Endothelial cell of umbilical vein (primary cell): ENCODE measurements at regions not wholly inside any gene's neighbourhood (a gene's known extent, or its start where the extent isn't known, plus 50 kb on each side); places are given as distances from the start of the nearest gene placed in this dataset.

Experiments
- BruUV-seq: library from RNA; stranded (reverse); fragments of 400-500 nt; replicated peaks from 2 replicates; lab custom pipeline; 2021; lab: Mats Ljungman, UMichigan
- CTCF ChIA-PET: fragments of 300-600, 350-600 bp; sonication (Branson Sonifier 250); formaldehyde crosslinking; loops from one replicate; lab custom pipeline; 2021; ENCODE audit warnings: antibody characterized with exemption, inconsistent platforms; lab: Charles Lee
- POLR2A ChIA-PET: fragments of 300-600, 350-600 bp; sonication (Branson Sonifier 250); formaldehyde crosslinking; loops from one replicate; lab custom pipeline; 2021; ENCODE audit warnings: antibody characterized with exemption, inconsistent platforms; lab: Charles Lee
- DNase-seq: peaks from one replicate; pipeline ENCODE4 v3.0.0-alpha.2; 2011; ENCODE audit warnings: low read depth, low spot score
- FAIRE-seq: peaks from 2 replicates; lab custom pipeline; 2011; peaks lifted over from hg19 to GRCh38; lab: Jason Lieb, UNC
- H2AFZ ChIP-seq: 2 replicates; pipeline ENCODE4 v1.6.0; 2012; ENCODE audit warnings: low read depth, low read length, control low read depth, inconsistent platforms
- H3K27ac ChIP-seq: 2 replicates; pipeline ENCODE4 v1.5.1; 2011; ENCODE audit warnings: low read depth, mild to moderate bottlenecking, control low read depth, low read length, moderate library complexity; ENCODE audit not compliant: insufficient read depth
- H3K27me3 ChIP-seq, 2 experiments: 2 replicates each; pipeline versions ENCODE4 v1.6.0 to v1.6.1; 2011; ENCODE audit warnings: low read length in 2 of 2, mixed read lengths in 1 of 2; ENCODE audit not compliant: control insufficient read depth in 2 of 2, insufficient read depth in 2 of 2
- H3K36me3 ChIP-seq, 2 experiments: 2 replicates in 1 of 2; 3 replicates in 1 of 2; pipeline ENCODE4 v1.5.1; 2011; ENCODE audit warnings: low read length in 2 of 2, mild to moderate bottlenecking in 1 of 2, moderate library complexity in 1 of 2; ENCODE audit not compliant: control insufficient read depth in 2 of 2, insufficient read depth in 2 of 2; ENCODE audit errors: extremely low read depth in 1 of 2
- H3K4me1 ChIP-seq: 3 replicates; pipeline ENCODE4 v1.5.1; 2011; ENCODE audit warnings: mild to moderate bottlenecking, low read length; ENCODE audit not compliant: control insufficient read depth, insufficient read depth; ENCODE audit errors: extremely low read depth
- H3K4me2 ChIP-seq: 2 replicates; pipeline ENCODE4 v1.6.1; 2011; ENCODE audit warnings: low read length, control low read depth, mixed read lengths; ENCODE audit not compliant: insufficient read depth
- H3K4me3 ChIP-seq, 3 experiments: fragments of 200-600 bp in 1 of 3; sonication (generic), shearing (Covaris generic) in 1 of 3; replicated peaks in 1 of 3; 2 replicates each; pipeline ENCODE4 v1.5.1; 2011 to 2016; ENCODE audit warnings: control low read depth in 3 of 3, low read length in 3 of 3, mild to moderate bottlenecking in 2 of 3, inconsistent platforms in 1 of 3, low read depth in 1 of 3, moderate library complexity in 1 of 3; ENCODE audit not compliant: insufficient read depth in 1 of 3
- H3K79me2 ChIP-seq: 2 replicates; pipeline ENCODE4 v1.6.0; 2012; ENCODE audit warnings: low read length, inconsistent platforms; ENCODE audit not compliant: control insufficient read depth, insufficient read depth
- H3K9ac ChIP-seq: replicated peaks from 2 replicates; pipeline ENCODE3; 2011; ENCODE audit warnings: low read length, control low read depth; ENCODE audit not compliant: insufficient read depth; ENCODE audit errors: extremely low read depth
- H3K9me1 ChIP-seq: replicated peaks from 3 replicates; pipeline ENCODE4 v1.6.0; 2011; ENCODE audit warnings: mild to moderate bottlenecking, low read length; ENCODE audit not compliant: control insufficient read depth, insufficient read depth; ENCODE audit errors: extremely low read depth
- H3K9me3 ChIP-seq: replicated peaks from 2 replicates; pipeline ENCODE4 v1.5.1; 2012; ENCODE audit warnings: low read length, inconsistent platforms; ENCODE audit not compliant: control insufficient read depth, insufficient read depth
- H4K20me1 ChIP-seq: replicated peaks from 2 replicates; pipeline ENCODE3; 2011; ENCODE audit warnings: mild to moderate bottlenecking, low read length; ENCODE audit not compliant: control insufficient read depth, insufficient read depth; ENCODE audit errors: extremely low read depth
- EZH2 ChIP-seq: IDR thresholded peaks from 2 replicates; pipeline ENCODE4 v1.6.1; 2012; ENCODE audit warnings: borderline replicate concordance, low read depth, mild to moderate bottlenecking, moderate library complexity, low read length, inconsistent platforms; ENCODE audit not compliant: severe bottlenecking
- FOS ChIP-seq: IDR thresholded peaks from 2 replicates; pipeline ENCODE4 v1.6.1; 2011; ENCODE audit warnings: mild to moderate bottlenecking, low read length, moderate library complexity, borderline replicate concordance; ENCODE audit not compliant: insufficient read depth
- GATA2 ChIP-seq: IDR thresholded peaks from 2 replicates; pipeline ENCODE4 v1.7.0; 2011; ENCODE audit warnings: low read depth, mild to moderate bottlenecking, moderate library complexity, mixed read lengths, low read length; ENCODE audit not compliant: insufficient read length, insufficient read depth
- JUN ChIP-seq: IDR thresholded peaks from 2 replicates; pipeline ENCODE4 v1.6.1; 2011; ENCODE audit warnings: borderline replicate concordance, low read depth; ENCODE audit not compliant: insufficient read length, insufficient read depth
- MAX ChIP-seq: IDR thresholded peaks from 2 replicates; pipeline ENCODE4 v1.6.1; 2011; ENCODE audit not compliant: insufficient read depth, insufficient read length
- MYC ChIP-seq: IDR thresholded peaks from one replicate; pipeline ENCODE4 v1.6.1; 2011; ENCODE audit warnings: mild to moderate bottlenecking, low read depth, low read length
- POLR2A ChIP-seq: IDR thresholded peaks from 2 replicates; pipeline ENCODE4 v1.6.1; 2012; ENCODE audit warnings: low read depth, mild to moderate bottlenecking, control low read depth, low read length
- POLR2AphosphoS5 ChIP-seq: IDR thresholded peaks from 2 replicates; pipeline ENCODE4 v1.6.1; 2012; ENCODE audit warnings: low read depth, mild to moderate bottlenecking, control low read depth, low read length, moderate library complexity; ENCODE audit not compliant: insufficient read depth
- dilution Hi-C: fragments of 300-500 bp; cut with MboI; formaldehyde crosslinking; loops from one replicate; pipeline ENCODE4 v1.15.0; 2019; ENCODE audit warnings: low sequenced_read_pairs; ENCODE audit not compliant: extremely low pct_ligation_motif_present
- intact Hi-C: fragments of 100-400 bp; cut with micrococcal nuclease; formaldehyde crosslinking; loops from one replicate; pipeline ENCODE4 v1.10.0; 2022
- TF ChIP-seq, protein P1 (sequence below), 2 donors: IDR thresholded peaks; 1 replicate in 1 of 2; 2 replicates in 1 of 2; pipeline ENCODE4 v1.5.1; 2011; ENCODE audit warnings: low read length in 2 of 2, mild to moderate bottlenecking in 2 of 2, moderate library complexity in 2 of 2, control low read depth in 1 of 2, inconsistent platforms in 1 of 2, low read depth in 1 of 2; ENCODE audit not compliant: insufficient read depth in 1 of 2; ENCODE audit errors: extremely low read depth in 1 of 2

- TF ChIP-seq POLR2A = no peak
- no peak for TF ChIP-seq POLR2AphosphoS5
- TF ChIP-seq JUN = no peak
- no peak for TF ChIP-seq MAX
- TF ChIP-seq MYC = no peak
- TF ChIP-seq, protein P1, sequence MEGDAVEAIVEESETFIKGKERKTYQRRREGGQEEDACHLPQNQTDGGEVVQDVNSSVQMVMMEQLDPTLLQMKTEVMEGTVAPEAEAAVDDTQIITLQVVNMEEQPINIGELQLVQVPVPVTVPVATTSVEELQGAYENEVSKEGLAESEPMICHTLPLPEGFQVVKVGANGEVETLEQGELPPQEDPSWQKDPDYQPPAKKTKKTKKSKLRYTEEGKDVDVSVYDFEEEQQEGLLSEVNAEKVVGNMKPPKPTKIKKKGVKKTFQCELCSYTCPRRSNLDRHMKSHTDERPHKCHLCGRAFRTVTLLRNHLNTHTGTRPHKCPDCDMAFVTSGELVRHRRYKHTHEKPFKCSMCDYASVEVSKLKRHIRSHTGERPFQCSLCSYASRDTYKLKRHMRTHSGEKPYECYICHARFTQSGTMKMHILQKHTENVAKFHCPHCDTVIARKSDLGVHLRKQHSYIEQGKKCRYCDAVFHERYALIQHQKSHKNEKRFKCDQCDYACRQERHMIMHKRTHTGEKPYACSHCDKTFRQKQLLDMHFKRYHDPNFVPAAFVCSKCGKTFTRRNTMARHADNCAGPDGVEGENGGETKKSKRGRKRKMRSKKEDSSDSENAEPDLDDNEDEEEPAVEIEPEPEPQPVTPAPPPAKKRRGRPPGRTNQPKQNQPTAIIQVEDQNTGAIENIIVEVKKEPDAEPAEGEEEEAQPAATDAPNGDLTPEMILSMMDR (IDR thresholded peaks at IDR 0.05; ENCODE audit: extremely low read depth in 1 of 2, insufficient read depth in 1 of 2, low read depth in 1 of 2, low read length in 2 of 2) = no peak
- TF ChIP-seq EZH2 = no peak
- TF ChIP-seq FOS = no peak
- no peak for TF ChIP-seq GATA2
- dilution Hi-C loops = no loop called here
- no peaks in the 10 kb centered on the region for H3K79me2 ChIP-seq
- DNase-seq = no peak
- POLR2A ChIA-PET = no interaction called here
- no peak overlapping the region for H2AFZ ChIP-seq
- intact Hi-C loops = loop anchor here (10.0 kb wide), 1 partner anchor 878 kb away; the partner anchor contains the start of gene XPO1
- BruUV-seq = no TSS peak
- peaks cover 6% of the 10 kb centered on the region for H3K4me1 ChIP-seq
- CTCF ChIA-PET = interaction anchor here (0.7 to 7.3 kb wide), 12 partner anchors 16 to 495 kb away, joined by 3 to 159 read pairs (median 4); no protein-coding TSS in a partner anchor
- FAIRE-seq = peak; percentile 40
- no peaks in the 10 kb centered on the region for H3K9me1 ChIP-seq
- H3K9me3 ChIP-seq = no peaks in the 10 kb centered on the region
- no peak overlapping the region for H3K9ac ChIP-seq
- no peaks in the 10 kb centered on the region for H3K27me3 ChIP-seq
- H3K4me2 ChIP-seq = no peak overlapping the region
- no peaks in the 10 kb centered on the region for H3K36me3 ChIP-seq
- H3K27ac ChIP-seq = no peak overlapping the region
- H3K4me3 ChIP-seq = no peak overlapping the region
- no peaks in the 10 kb centered on the region for H4K20me1 ChIP-seq
These were observed 92.8 kb downstream of the TMEM17 start for GRCh38 chr2:62413116-62413663.
